ENCODE measurements at regions not wholly inside any gene's neighbourhood (a gene's known extent, or its start where the extent isn't known, plus 50 kb on each side); places are given as distances from the start of the nearest gene placed in this dataset.

GRCh38 chr3:83769791-83770663 is 1188.8 kb upstream of the CADM2 start:
- no peak for TF ChIP-seq CTCF (conservative IDR thresholded peaks at IDR 0.05; ENCODE audit: low read depth, low read length)
- no peak for TF ChIP-seq EZH2phosphoT487 (IDR thresholded peaks at IDR 0.05; ENCODE audit: borderline replicate concordance, low read length)
- no peak for TF ChIP-seq EZH2 (IDR thresholded peaks at IDR 0.05; ENCODE audit: low read length, unreplicated experiment)
